GM21390 (cell line): ENCODE measurements at regions not wholly inside any gene's neighbourhood (a gene's known extent, or its start where the extent isn't known, plus 50 kb on each side); places are given as distances from the start of the nearest gene placed in this dataset.

Experiments used
- ATAC-seq: cut with Tn5 transposase; IDR thresholded peaks from one replicate; pipeline ENCODE4 v1.9.1; 2021; ENCODE audit not compliant: unreplicated experiment

GRCh38 chr12:19572920-19573558, 133.7 kb downstream of the AEBP2 start:
- ATAC-seq: peak; percentile 71

- ATAC-seq: no peak
These were observed 134.6 kb downstream of the AEBP2 start for GRCh38 chr12:19573866-19574265.

- ATAC-seq: no peak
These were observed 135.3 kb downstream of the AEBP2 start for GRCh38 chr12:19574601-19575000.

- ATAC-seq: no peak
These were observed 136.3 kb downstream of the AEBP2 start for GRCh38 chr12:19575337-19576243.

- ATAC-seq: no peak
These were observed 137.4 kb downstream of the AEBP2 start for GRCh38 chr12:19576506-19577280.

GRCh38 chr12:19577281-19577530, 137.9 kb downstream of the AEBP2 start:
- no peak for ATAC-seq

- ATAC-seq: no peak
These were observed 145.4 kb downstream of the AEBP2 start for GRCh38 chr12:19584732-19585131.

- ATAC-seq: no peak
These were observed 149.7 kb downstream of the AEBP2 start for GRCh38 chr12:19588951-19589350.

- ATAC-seq: no peak
These were observed 152.7 kb downstream of the AEBP2 start for GRCh38 chr12:19591951-19592350.

GRCh38 chr12:19596434-19597166, 157.3 kb downstream of the AEBP2 start:
- no peak for ATAC-seq

GRCh38 chr12:19597167-19598026, 158.1 kb downstream of the AEBP2 start:
- no peak for ATAC-seq

- ATAC-seq: no peak
These were observed 166.4 kb downstream of the AEBP2 start for GRCh38 chr12:19605720-19606119.

- no peak for ATAC-seq
These were observed 168.7 kb downstream of the AEBP2 start for GRCh38 chr12:19608039-19608438.

GRCh38 chr12:19613051-19613535, 173.8 kb downstream of the AEBP2 start:
- ATAC-seq: no peak

- ATAC-seq: no peak
These were observed 175.5 kb downstream of the AEBP2 start for GRCh38 chr12:19614601-19615383.

GRCh38 chr12:19615384-19615725, 176.1 kb downstream of the AEBP2 start:
- ATAC-seq: no peak

- no peak for ATAC-seq
These were observed 177.5 kb downstream of the AEBP2 start for GRCh38 chr12:19616781-19617180.

GRCh38 chr12:19620222-19620621, 180.9 kb downstream of the AEBP2 start:
- ATAC-seq: no peak

- no peak for ATAC-seq
These were observed 184.6 kb downstream of the AEBP2 start for GRCh38 chr12:19623751-19624399.
